Heart right ventricle (tissue), 16 donors: ENCODE measurements at regions not wholly inside any gene's neighbourhood (a gene's known extent, or its start where the extent isn't known, plus 50 kb on each side); places are given as distances from the start of the nearest gene placed in this dataset.

Source experiments
- ATAC-seq, 8 donors: fragments of 200-7000 bp; cut with Tn5 transposase; one replicate each; pipeline ENCODE4 v1.9.1; 2020; ENCODE audit warnings: mild to moderate bottlenecking in 8 of 8, moderate library complexity in 8 of 8, moderate number of reproducible peaks in 1 of 8
- DNase-seq, 2 donors: peaks; one replicate each; pipeline ENCODE4 v3.0.0-alpha.2; 2020
- H3K27ac ChIP-seq, 10 donors: fragments of 200-600 bp; sonication (generic) in 2 of 10; one replicate each; pipeline versions ENCODE4 v1.5.0 to v1.8.0; 2020 to 2022; ENCODE audit warnings: mild to moderate bottlenecking in 3 of 10
- H3K27me3 ChIP-seq, 7 donors: fragments of 200-600 bp; one replicate each; pipeline ENCODE4 v1.8.0; 2021 to 2022; ENCODE audit warnings: mild to moderate bottlenecking in 2 of 7
- H3K36me3 ChIP-seq, 9 donors: fragments of 200-600 bp; sonication (generic) in 1 of 9; one replicate each; pipeline versions ENCODE4 v1.5.0 to v1.8.0; 2020 to 2022; ENCODE audit warnings: mild to moderate bottlenecking in 2 of 9
- H3K4me1 ChIP-seq, 9 donors: fragments of 200-600 bp; sonication (generic) in 1 of 9; one replicate each; pipeline versions ENCODE4 v1.5.0 to v1.8.0; 2020 to 2022; ENCODE audit warnings: mild to moderate bottlenecking in 4 of 9
- H3K4me3 ChIP-seq, 10 donors: fragments of 200-600 bp; sonication (generic) in 2 of 10; one replicate each; pipeline versions ENCODE4 v1.5.0 to v1.8.0; 2020 to 2022; ENCODE audit warnings: mild to moderate bottlenecking in 7 of 10, moderate library complexity in 2 of 10
- H3K9me3 ChIP-seq, 11 donors: fragments of 200-600 bp in 10 of 11; sonication (generic) in 2 of 11; one replicate each; pipeline versions ENCODE4 v1.5.0 to v1.8.0; 2013 to 2022; ENCODE audit warnings: mild to moderate bottlenecking in 2 of 11, control low read depth in 1 of 11, moderate library complexity in 1 of 11
- WGBS, 2 donors: extraction: QIAGEN DNeasy Blood & Tissue Kit; methylation state at CpG; one replicate each; pipeline ENCODE4 v1.1.7; 2013; ENCODE audit warnings: inconsistent platforms in 1 of 2; 5-methylcytosine and 5-hydroxymethylcytosine counted together
- intact Hi-C, 10 donors: fragments of 100-400 bp; cut with DNase I; formaldehyde crosslinking; loops; one replicate each; pipeline versions ENCODE4 v1.11.1 to v1.14.2; 2022
- TF ChIP-seq, protein P1 (sequence below), 9 donors: fragments of 200-600 bp; sonication (generic) in 2 of 9; IDR thresholded peaks; one replicate each; pipeline versions ENCODE4 v1.5.0 to v1.8.0; 2021 to 2022; ENCODE audit warnings: antibody characterized with exemption in 9 of 9, mild to moderate bottlenecking in 5 of 9, moderate library complexity in 1 of 9
- donor health status: Arrhythmogenic right ventricular cardiomyopathy.
- donor health status: ischemic (EF 13 %, LVEDD 7.1; RV severe dilation, severe dysfunction).
- donor health status: healthy with polysubstance abuse.
- donor health status: DM: no; HTN: yes; CAD: no.
- donor health status: DM: no; HTN: no; CAD: no.
- donor health status: ischemic (EF 25% LVEDD 6.9; RV normal size, moderate dysfunction).
- donor health status: ischemic (EF 25% LVEDD 5.7; RV mildly dilated, moderate dysfunction).
- donor health status: healthy.
- donor health status: DM: yes; HTN: yes; CAD: no.
- donor health status: Ischemic cardiomyopathy.
- donor health status: ischemic (EF 35%, LVEDD 5.7; RV mildly dilated, moderate dysfunction).
- donor health status: nonischemic (EF 11% LVEDD 7.7; RV severe dilation, severe dysfunction).
- donor health status: DM: yes; HTN: yes; CAD: no.
- donor health status: PGD.
- donor health status: ischemic (EF 29% LVEDD 5.4; RV normal size, mild dysfunction).
- donor health status: nonischemic (EF 23%, LVEDD 6.1; RV moderate dilation, normal function).

DNA sequence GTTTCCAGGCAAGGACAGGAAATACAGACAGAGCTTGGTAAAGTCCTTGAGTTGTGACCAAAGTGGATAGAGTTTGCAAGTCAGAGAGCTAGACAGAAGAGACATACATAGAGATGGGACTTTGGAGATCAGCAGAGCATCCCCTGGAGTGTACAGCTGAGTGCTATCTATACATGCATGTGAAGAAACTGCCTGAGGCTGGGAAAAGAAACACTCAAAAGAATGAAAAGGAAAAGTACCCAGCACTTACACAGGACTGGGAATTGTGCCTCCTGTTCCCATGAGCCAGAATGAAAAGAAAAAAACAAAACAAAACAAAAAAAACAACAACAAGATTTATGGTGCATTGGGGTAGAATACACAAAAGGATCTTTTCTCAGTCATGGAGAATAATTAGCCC lies 606.4 kb downstream of the ZNF608 start:
- H3K27ac ChIP-seq, result peak overlapping the region in 2 of 10 donors; percentile 18 to 20
- H3K4me3 ChIP-seq, result no peak overlapping the region
- ATAC-seq, result peak in 2 of 8 donors; percentile 14 to 31
- peaks cover 0 to 8% (median 0%) of the 10 kb centered on the region in 11 donors for H3K9me3 ChIP-seq
- H3K4me1 ChIP-seq, result peaks cover 0 to 7% (median 0%) of the 10 kb centered on the region in 9 donors
- no peaks in the 10 kb centered on the region for H3K36me3 ChIP-seq
- TF ChIP-seq, protein P1, sequence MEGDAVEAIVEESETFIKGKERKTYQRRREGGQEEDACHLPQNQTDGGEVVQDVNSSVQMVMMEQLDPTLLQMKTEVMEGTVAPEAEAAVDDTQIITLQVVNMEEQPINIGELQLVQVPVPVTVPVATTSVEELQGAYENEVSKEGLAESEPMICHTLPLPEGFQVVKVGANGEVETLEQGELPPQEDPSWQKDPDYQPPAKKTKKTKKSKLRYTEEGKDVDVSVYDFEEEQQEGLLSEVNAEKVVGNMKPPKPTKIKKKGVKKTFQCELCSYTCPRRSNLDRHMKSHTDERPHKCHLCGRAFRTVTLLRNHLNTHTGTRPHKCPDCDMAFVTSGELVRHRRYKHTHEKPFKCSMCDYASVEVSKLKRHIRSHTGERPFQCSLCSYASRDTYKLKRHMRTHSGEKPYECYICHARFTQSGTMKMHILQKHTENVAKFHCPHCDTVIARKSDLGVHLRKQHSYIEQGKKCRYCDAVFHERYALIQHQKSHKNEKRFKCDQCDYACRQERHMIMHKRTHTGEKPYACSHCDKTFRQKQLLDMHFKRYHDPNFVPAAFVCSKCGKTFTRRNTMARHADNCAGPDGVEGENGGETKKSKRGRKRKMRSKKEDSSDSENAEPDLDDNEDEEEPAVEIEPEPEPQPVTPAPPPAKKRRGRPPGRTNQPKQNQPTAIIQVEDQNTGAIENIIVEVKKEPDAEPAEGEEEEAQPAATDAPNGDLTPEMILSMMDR (IDR thresholded peaks at IDR 0.05), result no peak
- intact Hi-C loops, result no loop called here
- no peaks in the 10 kb centered on the region for H3K27me3 ChIP-seq
- no peak for DNase-seq

DNA sequence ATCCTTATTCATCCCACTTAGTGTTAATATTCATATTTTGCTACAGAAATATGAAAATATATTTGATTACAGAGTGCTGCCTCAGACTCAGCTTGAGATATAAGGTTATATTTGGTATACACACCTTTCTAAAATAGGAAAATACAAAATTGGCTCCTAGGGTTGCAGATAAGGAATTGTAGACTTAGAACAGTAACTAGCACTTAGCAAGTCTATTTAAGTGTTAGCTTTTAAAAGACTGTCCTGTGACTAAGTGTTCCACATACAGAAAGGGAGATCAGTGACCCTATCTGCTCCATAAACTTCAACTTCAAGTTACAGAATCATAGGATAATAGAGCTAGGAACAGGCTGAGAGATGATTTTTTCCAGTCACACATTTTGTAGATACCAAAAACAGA lies 607.0 kb downstream of the ZNF608 start:
- intact Hi-C loops, result no loop called here

DNA sequence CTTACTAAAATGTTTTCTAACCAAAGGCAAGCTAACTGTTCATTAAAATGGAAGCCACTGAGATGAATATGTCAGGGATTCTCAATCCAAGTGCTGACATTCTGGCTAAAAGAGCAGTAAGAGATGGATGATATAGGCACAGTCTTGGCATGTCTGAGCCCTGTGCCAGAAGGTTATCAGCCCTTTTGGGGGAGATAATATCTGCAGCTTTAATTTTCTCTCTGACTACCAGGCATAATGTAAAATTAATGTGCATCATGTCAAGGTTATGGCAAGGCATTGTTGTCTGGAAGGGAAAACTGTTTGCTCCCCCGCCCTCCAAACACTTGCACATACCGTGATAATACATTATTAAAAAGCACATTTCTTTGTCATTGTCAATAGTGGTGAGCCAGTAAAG lies 609.8 kb downstream of the ZNF608 start:
- Histone ChIP-seq H3K4me1 (peaks cover 0 to 7% (median 0%) of the 10 kb centered on the region in 9 donors), H3K4me3 (no peak overlapping the region), H3K9me3 (peaks cover 0 to 4% (median 0%) of the 10 kb centered on the region in 11 donors), H3K27me3 (no peaks in the 10 kb centered on the region), H3K27ac (no peak overlapping the region), H3K36me3 (no peaks in the 10 kb centered on the region)
- DNase-seq, result no peak
- TF ChIP-seq, protein P1 (IDR thresholded peaks at IDR 0.05), result no peak
- intact Hi-C loops, result no loop called here
- ATAC-seq, result no peak
- WGBS, 2 donors, result 60 to 61% methylated on average over 2 of the region's 2 CpGs

More for the DNA sequence above, 607.0 kb downstream of the ZNF608 start:
- no peaks in the 10 kb centered on the region for H3K27me3 ChIP-seq
- DNase-seq (no peak), ATAC-seq (peak; percentile 23 to 94 (median 78))
- H3K9me3 ChIP-seq, result peaks cover 0 to 8% (median 0%) of the 10 kb centered on the region in 11 donors
- peaks cover 0 to 7% (median 0%) of the 10 kb centered on the region in 9 donors for H3K4me1 ChIP-seq
- no peaks in the 10 kb centered on the region for H3K36me3 ChIP-seq
- H3K4me3 ChIP-seq, result no peak overlapping the region
- peak overlapping the region in 4 of 10 donors; percentile 17 to 28 (median 19) for H3K27ac ChIP-seq
- TF ChIP-seq, protein P1 (IDR thresholded peaks at IDR 0.05), result no peak

DNA sequence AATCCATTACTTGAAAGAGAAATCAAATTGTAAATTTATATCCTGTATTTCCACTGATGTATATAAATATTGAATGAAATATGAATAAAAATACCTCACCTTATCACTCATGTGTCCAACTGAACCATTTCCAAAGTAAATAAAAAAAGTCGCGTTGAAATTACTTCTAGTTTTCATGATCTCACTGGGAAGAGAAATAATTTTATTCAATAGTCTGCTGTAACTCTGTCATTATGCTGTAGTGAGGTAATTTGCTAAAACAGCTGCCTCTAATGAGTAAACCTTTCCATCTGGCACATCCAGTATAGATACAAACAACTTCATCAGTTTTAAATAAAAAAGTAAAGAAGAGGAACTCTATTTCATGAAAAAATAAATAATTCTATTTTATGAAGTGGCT lies 611.5 kb downstream of the ZNF608 start:
- 36 to 43% methylated on average over 2 of the region's 2 CpGs for WGBS, 2 donors
- DNase-seq (no peak), ATAC-seq (no peak)
- Histone ChIP-seq H3K27ac (no peak overlapping the region), H3K4me1 (peaks cover 0 to 11% (median 0%) of the 10 kb centered on the region in 9 donors), H3K9me3 (peaks cover 0 to 4% (median 0%) of the 10 kb centered on the region in 11 donors), H3K27me3 (no peaks in the 10 kb centered on the region), H3K36me3 (no peaks in the 10 kb centered on the region), H3K4me3 (no peak overlapping the region)
- TF ChIP-seq, protein P1 (IDR thresholded peaks at IDR 0.05), result no peak
- intact Hi-C loops, result no loop called here
